ENCODE measurements at regions not wholly inside any gene's neighbourhood (a gene's known extent, or its start where the extent isn't known, plus 50 kb on each side); places are given as distances from the start of the nearest gene placed in this dataset.

DNA sequence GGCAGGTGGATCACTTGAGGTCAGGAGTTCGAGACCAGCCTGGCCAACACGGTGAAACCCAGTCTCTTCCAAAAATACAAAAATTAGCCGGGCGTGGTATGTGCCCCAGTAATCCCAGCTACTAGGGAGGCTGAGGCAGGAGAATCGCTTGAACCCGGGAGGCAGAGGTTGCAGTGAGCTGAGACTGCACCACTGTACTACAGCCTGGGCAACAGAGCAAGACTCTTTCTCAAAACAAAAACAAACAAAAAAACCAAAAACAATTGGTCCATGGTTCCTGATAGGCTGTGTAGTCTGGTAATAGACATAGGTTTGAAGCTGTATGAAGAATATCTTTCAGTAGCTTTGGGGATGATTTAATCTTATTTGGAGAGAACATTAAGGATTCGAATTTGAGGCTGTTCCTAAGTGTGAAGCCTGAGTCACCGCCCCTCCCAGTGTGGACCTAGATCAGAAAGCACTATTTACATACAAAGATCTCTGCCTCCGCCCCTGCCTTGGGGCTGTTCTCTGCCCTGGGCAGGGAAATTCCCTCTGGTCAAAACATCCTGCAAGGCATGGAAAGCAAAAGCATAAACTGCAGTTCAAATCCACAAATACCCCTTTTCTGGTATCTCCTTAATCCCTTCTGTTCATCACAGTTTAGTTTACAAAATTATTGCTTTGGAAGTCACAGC lies 52.8 kb upstream of the PMAIP1 start:
- Histone ChIP-seq H3K9me3 (ENCODE audit: control insufficient read depth in 1 of 2, insufficient read depth in 1 of 2, low read depth in 1 of 2, low read length in 2 of 2) (no peaks in the 10 kb centered on the region), H4K20me1 (ENCODE audit: insufficient read depth) (no peaks in the 10 kb centered on the region), H2AFZ (ENCODE audit: low read depth, low read length, poor library complexity, severe bottlenecking) (no peak overlapping the region), H3K4me1 (ENCODE audit: control insufficient read depth in 1 of 2, insufficient read depth in 2 of 2, low read length in 2 of 2) (peaks cover 11 to 14% of the 10 kb centered on the region in 2 experiments; a peak in 3 of 4 replicates), H3K4me3 (replicated peaks in 1 of 2; ENCODE audit: low read depth in 1 of 2, low read length in 2 of 2) (no peak overlapping the region), H3K27me3 (ENCODE audit: insufficient read depth, low read length) (no peaks in the 10 kb centered on the region), H3K27ac (ENCODE audit: low read depth, low read length) (no peak overlapping the region), H3K36me3 (ENCODE audit: control insufficient read depth in 1 of 2, insufficient read depth in 2 of 2, low read length in 2 of 2) (no peaks in the 10 kb centered on the region), H3K9me2 (ENCODE audit: insufficient read depth) (no peaks in the 10 kb centered on the region), H3K9ac (ENCODE audit: low read length) (no peak overlapping the region), H3K79me2 (ENCODE audit: insufficient read depth, low read length) (no peaks in the 10 kb centered on the region), H3K4me2 (ENCODE audit: low read length) (no peak overlapping the region)
- intact Hi-C loops (cut with micrococcal nuclease) = no loop called here
- RAD21 ChIA-PET (ENCODE audit: low non-redundant PET in 1 of 2, low total read pairs in 2 of 2, uncharacterized antibody in 2 of 2, unreplicated experiment in 2 of 2) = no interaction called here
- POLR2A ChIA-PET = interaction anchor here (0.5 to 1.7 kb wide), 2 partner anchors 49 to 53 kb away, joined by 3 to 5 read pairs; partner anchors contain the start of gene PMAIP1
- ATAC-seq = peak; percentile 54; the same call in 1 of the 2 replicates
- DNase-seq (ENCODE audit: low read depth, low spot score) = no peak
- TF ChIP-seq ELF1 (IDR thresholded peaks at IDR 0.05; ENCODE audit: borderline replicate concordance, low read depth) (no peak), ZNF274 (IDR thresholded peaks at IDR 0.05; ENCODE audit: low read depth, low read length) (no peak), EZH2phosphoT487 (IDR thresholded peaks at IDR 0.05; ENCODE audit: borderline replicate concordance) (no peak)
- TF ChIP-seq, protein P1, sequence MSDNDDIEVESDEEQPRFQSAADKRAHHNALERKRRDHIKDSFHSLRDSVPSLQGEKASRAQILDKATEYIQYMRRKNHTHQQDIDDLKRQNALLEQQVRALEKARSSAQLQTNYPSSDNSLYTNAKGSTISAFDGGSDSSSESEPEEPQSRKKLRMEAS (IDR thresholded peaks at IDR 0.05) = no peak
- CTCF ChIA-PET = no interaction called here
- BruUV-seq (replicated peaks) = no TSS peak

DNA sequence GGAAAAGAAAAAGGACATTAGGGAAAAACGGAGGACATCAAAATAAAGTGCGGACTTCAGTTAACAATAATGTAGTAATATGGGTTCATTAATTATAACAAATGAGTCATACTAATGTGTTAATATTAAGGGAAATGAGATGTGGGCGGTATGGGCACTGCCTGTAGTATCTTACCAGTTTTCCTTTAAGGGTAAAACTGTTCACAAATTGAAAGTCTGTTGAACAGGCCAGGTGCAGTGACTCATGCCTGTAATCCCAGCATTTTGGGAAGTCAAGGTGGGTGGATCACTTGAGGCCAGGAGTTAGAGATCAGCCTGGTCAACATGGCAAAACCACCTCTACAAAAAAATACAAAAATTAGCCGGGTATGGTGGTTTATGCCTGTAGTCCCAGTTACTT lies 56.8 kb upstream of the PMAIP1 start:
- ChIA-PET POLR2A (interaction anchor here (1.2 kb wide), 1 partner anchor 58 kb away, joined by 4 read pairs; the partner anchor contains the start of gene PMAIP1), CTCF (no interaction called here), RAD21 (ENCODE audit: low non-redundant PET in 1 of 2, low total read pairs in 2 of 2, uncharacterized antibody in 2 of 2, unreplicated experiment in 2 of 2) (no interaction called here)
- no peak for ATAC-seq
- Histone ChIP-seq H3K9ac (ENCODE audit: low read length) (no peak overlapping the region), H4K20me1 (ENCODE audit: insufficient read depth) (no peaks in the 10 kb centered on the region), H3K4me1 (ENCODE audit: control insufficient read depth in 1 of 2, insufficient read depth in 2 of 2, low read length in 2 of 2) (peaks cover 11 to 18% of the 10 kb centered on the region in 2 experiments; a peak in 3 of 4 replicates), H3K27ac (ENCODE audit: low read depth, low read length) (no peak overlapping the region), H3K4me2 (ENCODE audit: low read length) (no peak overlapping the region), H3K4me3 (replicated peaks in 1 of 2; ENCODE audit: low read depth in 1 of 2, low read length in 2 of 2) (no peak overlapping the region), H3K9me3 (ENCODE audit: control insufficient read depth in 1 of 2, insufficient read depth in 1 of 2, low read depth in 1 of 2, low read length in 2 of 2) (no peaks in the 10 kb centered on the region), H3K27me3 (ENCODE audit: insufficient read depth, low read length) (no peaks in the 10 kb centered on the region), H3K36me3 (ENCODE audit: control insufficient read depth in 1 of 2, insufficient read depth in 2 of 2, low read length in 2 of 2) (no peaks in the 10 kb centered on the region), H2AFZ (ENCODE audit: low read depth, low read length, poor library complexity, severe bottlenecking) (no peak overlapping the region), H3K9me2 (ENCODE audit: insufficient read depth) (no peaks in the 10 kb centered on the region), H3K79me2 (ENCODE audit: insufficient read depth, low read length) (no peaks in the 10 kb centered on the region)
- intact Hi-C loops (cut with micrococcal nuclease) = no loop called here
- no peak for DNase-seq (ENCODE audit: low read depth, low spot score)
- BruUV-seq (replicated peaks) = no TSS peak
- no peak for TF ChIP-seq JUND (IDR thresholded peaks at IDR 0.05)
- TF ChIP-seq ZNF274 (IDR thresholded peaks at IDR 0.05; ENCODE audit: low read depth, low read length) = no peak
- TF ChIP-seq EZH2phosphoT487 (IDR thresholded peaks at IDR 0.05; ENCODE audit: borderline replicate concordance) = no peak
- no peak for TF ChIP-seq POLR2A (IDR thresholded peaks at IDR 0.05; ENCODE audit: borderline replicate concordance, extremely low read depth, insufficient read depth, insufficient read length)
- TF ChIP-seq CBX3 (IDR thresholded peaks at IDR 0.05; ENCODE audit: low read depth) = no peak
- no peak for TF ChIP-seq FOSL1 (IDR thresholded peaks at IDR 0.05; ENCODE audit: low read depth)
- no peak for TF ChIP-seq SP1 (IDR thresholded peaks at IDR 0.05; ENCODE audit: low read depth)
- no peak for TF ChIP-seq ELF1 (IDR thresholded peaks at IDR 0.05; ENCODE audit: borderline replicate concordance, low read depth)
- no peak for TF ChIP-seq TCF7L2 (IDR thresholded peaks at IDR 0.05; ENCODE audit: borderline replicate concordance, extremely low read depth, insufficient read depth, insufficient read length)
- TF ChIP-seq, protein P2, sequence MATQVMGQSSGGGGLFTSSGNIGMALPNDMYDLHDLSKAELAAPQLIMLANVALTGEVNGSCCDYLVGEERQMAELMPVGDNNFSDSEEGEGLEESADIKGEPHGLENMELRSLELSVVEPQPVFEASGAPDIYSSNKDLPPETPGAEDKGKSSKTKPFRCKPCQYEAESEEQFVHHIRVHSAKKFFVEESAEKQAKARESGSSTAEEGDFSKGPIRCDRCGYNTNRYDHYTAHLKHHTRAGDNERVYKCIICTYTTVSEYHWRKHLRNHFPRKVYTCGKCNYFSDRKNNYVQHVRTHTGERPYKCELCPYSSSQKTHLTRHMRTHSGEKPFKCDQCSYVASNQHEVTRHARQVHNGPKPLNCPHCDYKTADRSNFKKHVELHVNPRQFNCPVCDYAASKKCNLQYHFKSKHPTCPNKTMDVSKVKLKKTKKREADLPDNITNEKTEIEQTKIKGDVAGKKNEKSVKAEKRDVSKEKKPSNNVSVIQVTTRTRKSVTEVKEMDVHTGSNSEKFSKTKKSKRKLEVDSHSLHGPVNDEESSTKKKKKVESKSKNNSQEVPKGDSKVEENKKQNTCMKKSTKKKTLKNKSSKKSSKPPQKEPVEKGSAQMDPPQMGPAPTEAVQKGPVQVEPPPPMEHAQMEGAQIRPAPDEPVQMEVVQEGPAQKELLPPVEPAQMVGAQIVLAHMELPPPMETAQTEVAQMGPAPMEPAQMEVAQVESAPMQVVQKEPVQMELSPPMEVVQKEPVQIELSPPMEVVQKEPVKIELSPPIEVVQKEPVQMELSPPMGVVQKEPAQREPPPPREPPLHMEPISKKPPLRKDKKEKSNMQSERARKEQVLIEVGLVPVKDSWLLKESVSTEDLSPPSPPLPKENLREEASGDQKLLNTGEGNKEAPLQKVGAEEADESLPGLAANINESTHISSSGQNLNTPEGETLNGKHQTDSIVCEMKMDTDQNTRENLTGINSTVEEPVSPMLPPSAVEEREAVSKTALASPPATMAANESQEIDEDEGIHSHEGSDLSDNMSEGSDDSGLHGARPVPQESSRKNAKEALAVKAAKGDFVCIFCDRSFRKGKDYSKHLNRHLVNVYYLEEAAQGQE (IDR thresholded peaks at IDR 0.05; ENCODE audit: low read depth) = no peak
- TF ChIP-seq, protein P3, sequence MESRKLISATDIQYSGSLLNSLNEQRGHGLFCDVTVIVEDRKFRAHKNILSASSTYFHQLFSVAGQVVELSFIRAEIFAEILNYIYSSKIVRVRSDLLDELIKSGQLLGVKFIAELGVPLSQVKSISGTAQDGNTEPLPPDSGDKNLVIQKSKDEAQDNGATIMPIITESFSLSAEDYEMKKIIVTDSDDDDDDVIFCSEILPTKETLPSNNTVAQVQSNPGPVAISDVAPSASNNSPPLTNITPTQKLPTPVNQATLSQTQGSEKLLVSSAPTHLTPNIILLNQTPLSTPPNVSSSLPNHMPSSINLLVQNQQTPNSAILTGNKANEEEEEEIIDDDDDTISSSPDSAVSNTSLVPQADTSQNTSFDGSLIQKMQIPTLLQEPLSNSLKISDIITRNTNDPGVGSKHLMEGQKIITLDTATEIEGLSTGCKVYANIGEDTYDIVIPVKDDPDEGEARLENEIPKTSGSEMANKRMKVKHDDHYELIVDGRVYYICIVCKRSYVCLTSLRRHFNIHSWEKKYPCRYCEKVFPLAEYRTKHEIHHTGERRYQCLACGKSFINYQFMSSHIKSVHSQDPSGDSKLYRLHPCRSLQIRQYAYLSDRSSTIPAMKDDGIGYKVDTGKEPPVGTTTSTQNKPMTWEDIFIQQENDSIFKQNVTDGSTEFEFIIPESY (IDR thresholded peaks at IDR 0.05; ENCODE audit: extremely low read depth, insufficient replicate concordance, low read length) = no peak
- TF ChIP-seq ZFX (IDR thresholded peaks at IDR 0.05) = no peak
- no peak for TF ChIP-seq EZH2 (IDR thresholded peaks at IDR 0.05)
- TF ChIP-seq RAD21 (IDR thresholded peaks at IDR 0.05; ENCODE audit: low read depth) = no peak
